NT2/D1 (cell line): ENCODE measurements at regions not wholly inside any gene's neighbourhood (a gene's known extent, or its start where the extent isn't known, plus 50 kb on each side); places are given as distances from the start of the nearest gene placed in this dataset.

Source experiments
- DNase-seq: peaks from one replicate; pipeline ENCODE4 v3.0.0-alpha.2; 2011; ENCODE audit warnings: low read depth, low spot score
- H3K27me3 ChIP-seq: 2 replicates; pipeline ENCODE4 v1.6.0; 2011; ENCODE audit warnings: mild to moderate bottlenecking; ENCODE audit not compliant: insufficient read length, insufficient read depth
- H3K36me3 ChIP-seq: 2 replicates; pipeline ENCODE4 v1.6.1; 2011; ENCODE audit warnings: mild to moderate bottlenecking, low read length, mixed read lengths; ENCODE audit not compliant: insufficient read depth, insufficient read length
- H3K4me1 ChIP-seq: 2 replicates; pipeline ENCODE4 v1.5.1; 2011; ENCODE audit not compliant: insufficient read depth, insufficient read length
- H3K4me3 ChIP-seq: 2 replicates; pipeline ENCODE4 v1.5.1; 2011; ENCODE audit warnings: low read depth; ENCODE audit not compliant: insufficient read length
- H3K9ac ChIP-seq: 2 replicates; pipeline ENCODE4 v1.6.0; 2011; ENCODE audit warnings: low read depth; ENCODE audit not compliant: insufficient read length
- H3K9me3 ChIP-seq: 2 replicates; pipeline ENCODE4 v1.5.1; 2011; ENCODE audit warnings: mild to moderate bottlenecking, low read length; ENCODE audit not compliant: insufficient read depth
- SUZ12 ChIP-seq: IDR thresholded peaks from 2 replicates; pipeline ENCODE4 v1.6.1; 2011; ENCODE audit not compliant: insufficient read length, insufficient read depth; ENCODE audit errors: extremely low read depth
- YY1 ChIP-seq: IDR thresholded peaks from 2 replicates; pipeline ENCODE4 v1.6.1; 2011; ENCODE audit not compliant: insufficient read length, insufficient read depth
- ZNF274 ChIP-seq: IDR thresholded peaks from 2 replicates; pipeline ENCODE4 v1.6.1; 2011; ENCODE audit warnings: mild to moderate bottlenecking, low read depth, low read length

DNA sequence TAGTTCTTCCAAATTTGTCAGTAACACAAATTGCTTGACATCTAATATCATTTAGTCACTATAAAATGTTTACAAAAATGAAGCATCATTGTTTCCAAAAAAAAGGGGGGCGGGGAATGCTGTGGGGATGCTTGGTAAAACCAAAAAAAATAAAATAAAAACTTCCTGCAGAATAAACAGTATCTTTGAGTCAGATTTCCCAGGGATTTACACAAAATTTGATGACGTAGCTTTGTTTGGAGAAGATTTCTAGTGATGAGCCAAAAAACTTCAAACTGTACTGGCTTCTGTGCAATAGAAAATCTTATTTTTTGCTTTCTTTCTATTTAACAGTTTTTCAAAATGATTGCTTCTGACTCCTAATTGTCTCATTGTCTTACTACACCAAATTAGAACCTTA, 80.0 kb downstream of the MZT1 start:
- Histone ChIP-seq H3K4me3 (no peak overlapping the region), H3K4me1 (no peaks in the 10 kb centered on the region), H3K9me3 (no peaks in the 10 kb centered on the region), H3K27me3 (no peaks in the 10 kb centered on the region), H3K36me3 (no peaks in the 10 kb centered on the region), H3K9ac (no peak overlapping the region)
- no peak for TF ChIP-seq ZNF274
- TF ChIP-seq YY1: no peak
- no peak for TF ChIP-seq SUZ12
- DNase-seq: no peak

- no peaks in the 10 kb centered on the region for H3K4me1 ChIP-seq
- H3K27me3 ChIP-seq: no peaks in the 10 kb centered on the region
- no peaks in the 10 kb centered on the region for H3K9me3 ChIP-seq
- no peak overlapping the region for H3K4me3 ChIP-seq
- TF ChIP-seq YY1: no peak
- TF ChIP-seq SUZ12: no peak
- TF ChIP-seq ZNF274: no peak
- no peak overlapping the region for H3K9ac ChIP-seq
- no peak for DNase-seq
- H3K36me3 ChIP-seq: no peaks in the 10 kb centered on the region
Measured at GRCh38 chr13:72645521-72645920, 81.9 kb downstream of the MZT1 start.

DNA sequence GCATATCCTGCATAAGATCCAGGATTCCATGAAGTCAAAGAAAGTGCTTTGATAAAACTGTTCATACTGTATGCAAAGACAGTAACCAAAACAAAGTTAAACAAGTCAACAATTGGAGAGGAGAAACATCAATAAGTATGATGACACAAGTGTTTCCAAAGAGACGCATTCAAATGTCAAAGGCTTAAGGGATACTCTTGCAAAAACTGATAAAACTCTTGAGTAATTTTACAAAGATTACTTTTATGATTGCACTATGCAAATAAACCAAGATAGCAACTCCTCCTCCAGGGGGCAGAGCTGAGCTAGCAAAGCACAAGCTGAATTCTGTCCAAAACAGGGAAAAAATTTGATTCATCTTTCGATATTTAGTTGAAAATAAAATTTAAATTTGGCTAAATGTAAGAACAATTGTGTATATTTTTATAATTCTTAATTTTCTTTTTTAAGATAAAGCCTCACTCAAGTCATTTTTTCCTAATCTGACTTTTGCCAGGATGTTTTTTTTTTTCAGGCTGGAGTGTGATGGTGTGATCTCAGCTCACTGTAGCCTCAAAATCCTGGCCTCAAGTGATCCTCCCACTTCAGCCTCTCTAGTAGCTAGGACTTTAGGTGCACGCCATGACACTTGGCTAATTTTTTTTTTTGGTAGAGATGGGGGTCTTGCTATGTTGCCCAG, 84.0 kb downstream of the MZT1 start:
- DNase-seq: no peak

DNA sequence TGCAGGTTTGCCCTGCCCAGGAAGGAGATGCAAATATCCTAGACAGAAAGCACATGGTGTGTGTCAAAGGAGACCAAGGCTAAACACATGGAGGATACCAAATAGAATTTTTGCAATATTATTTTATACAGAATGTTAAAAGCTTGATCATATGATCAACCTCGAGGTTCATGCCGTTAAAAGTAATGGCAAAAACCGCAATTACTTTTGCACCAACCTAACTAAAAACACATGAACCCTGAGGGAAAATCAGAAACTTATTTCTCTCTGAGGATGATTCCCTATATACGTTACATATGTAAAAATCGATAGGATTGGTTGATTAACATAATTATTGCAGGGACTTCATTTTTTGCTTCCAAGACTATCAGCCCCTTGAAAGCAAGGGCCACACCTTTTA, 88.1 kb downstream of the MZT1 start:
- no peaks in the 10 kb centered on the region for H3K36me3 ChIP-seq
- no peak overlapping the region for H3K9ac ChIP-seq
- no peaks in the 10 kb centered on the region for H3K27me3 ChIP-seq
- no peaks in the 10 kb centered on the region for H3K4me1 ChIP-seq
- DNase-seq: no peak
- no peak overlapping the region for H3K4me3 ChIP-seq
- TF ChIP-seq YY1 (no peak), SUZ12 (no peak), ZNF274 (no peak)
- H3K9me3 ChIP-seq: no peaks in the 10 kb centered on the region

More for the DNA sequence above, 84.0 kb downstream of the MZT1 start:
- Histone ChIP-seq H3K36me3 (no peaks in the 10 kb centered on the region), H3K27me3 (no peaks in the 10 kb centered on the region), H3K4me1 (no peaks in the 10 kb centered on the region), H3K9me3 (no peaks in the 10 kb centered on the region), H3K9ac (no peak overlapping the region), H3K4me3 (no peak overlapping the region)
- no peak for TF ChIP-seq ZNF274
- TF ChIP-seq YY1: no peak
- no peak for TF ChIP-seq SUZ12

DNA sequence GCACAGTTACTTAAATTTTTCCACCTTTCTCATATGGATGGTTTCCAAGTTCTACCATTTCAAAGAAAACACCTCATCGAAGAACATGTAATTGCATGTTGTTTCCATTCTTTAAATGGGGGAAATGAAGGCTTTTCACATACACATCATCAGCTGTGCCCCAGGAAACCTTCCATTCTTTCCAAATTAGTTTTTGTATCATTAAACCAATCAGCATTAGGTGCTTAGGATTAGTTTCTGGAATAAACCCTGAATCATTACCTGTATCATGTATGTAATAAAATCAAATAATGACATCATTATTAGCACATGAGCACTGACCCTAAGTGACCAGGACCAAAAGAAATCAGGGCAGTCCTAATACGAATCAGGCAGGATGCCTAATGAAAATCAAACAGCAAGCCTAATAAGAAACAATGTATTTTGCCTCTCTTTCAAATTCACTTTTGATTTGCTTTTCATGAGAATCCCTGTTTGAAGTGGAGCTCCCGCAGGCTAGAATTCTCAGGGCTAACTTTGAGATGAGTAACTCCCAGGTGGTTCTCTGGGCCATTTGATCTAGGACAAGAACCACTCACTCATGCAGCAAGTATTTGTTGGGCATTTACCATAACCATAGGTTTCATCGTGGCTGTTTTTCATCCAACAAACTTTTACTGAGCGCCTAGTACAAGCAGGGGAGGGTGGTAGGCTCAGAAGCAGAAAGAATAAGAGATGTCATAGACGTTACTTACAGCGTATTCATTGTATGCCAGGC, 89.2 kb downstream of the MZT1 start:
- Histone ChIP-seq H3K36me3 (no peaks in the 10 kb centered on the region), H3K4me1 (no peaks in the 10 kb centered on the region), H3K9me3 (no peaks in the 10 kb centered on the region), H3K4me3 (no peak overlapping the region), H3K27me3 (no peaks in the 10 kb centered on the region), H3K9ac (no peak overlapping the region)
- no peak for TF ChIP-seq YY1
- no peak for TF ChIP-seq ZNF274
- no peak for TF ChIP-seq SUZ12
- DNase-seq: no peak

GRCh38 chr13:72637561-72637960, 89.9 kb downstream of the MZT1 start:
- no peak for TF ChIP-seq ZNF274
- no peak for TF ChIP-seq YY1
- no peak for TF ChIP-seq SUZ12
- Histone ChIP-seq H3K4me3 (no peak overlapping the region), H3K36me3 (no peaks in the 10 kb centered on the region), H3K4me1 (no peaks in the 10 kb centered on the region), H3K9ac (no peak overlapping the region), H3K27me3 (no peaks in the 10 kb centered on the region), H3K9me3 (no peaks in the 10 kb centered on the region)
- no peak for DNase-seq

DNA sequence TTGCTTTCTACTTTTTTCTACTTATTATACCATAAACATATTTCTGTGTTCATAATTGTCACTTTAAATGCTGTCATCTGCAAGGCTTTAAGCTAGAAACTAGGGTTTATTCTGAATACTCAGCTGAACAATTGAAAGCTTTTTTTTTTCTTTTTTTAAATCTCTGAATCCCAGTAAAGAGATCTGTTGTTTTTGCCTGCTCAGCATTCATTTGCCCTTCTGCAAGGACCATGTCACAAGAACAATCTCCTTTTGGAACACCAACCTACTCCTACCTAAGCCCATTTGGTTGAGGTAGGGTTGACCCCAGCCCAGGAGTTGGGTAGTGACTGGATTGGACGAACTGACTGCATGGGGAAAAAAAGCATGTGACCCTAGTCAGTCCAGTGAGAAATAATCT, 92.6 kb downstream of the MZT1 start:
- H3K9ac ChIP-seq: no peak overlapping the region
- no peaks in the 10 kb centered on the region for H3K4me1 ChIP-seq
- no peak for TF ChIP-seq YY1
- no peak for TF ChIP-seq ZNF274
- TF ChIP-seq SUZ12: no peak
- no peaks in the 10 kb centered on the region for H3K36me3 ChIP-seq
- DNase-seq: no peak
- H3K9me3 ChIP-seq: no peaks in the 10 kb centered on the region
- no peak overlapping the region for H3K4me3 ChIP-seq
- no peaks in the 10 kb centered on the region for H3K27me3 ChIP-seq

- Histone ChIP-seq H3K27me3 (no peaks in the 10 kb centered on the region), H3K36me3 (no peaks in the 10 kb centered on the region), H3K4me3 (no peak overlapping the region), H3K4me1 (no peaks in the 10 kb centered on the region), H3K9ac (no peak overlapping the region), H3K9me3 (no peaks in the 10 kb centered on the region)
- DNase-seq: no peak
- TF ChIP-seq SUZ12 (no peak), ZNF274 (no peak), YY1 (no peak)
Measured at GRCh38 chr13:72622546-72622945, 104.9 kb downstream of the MZT1 start.
